Fibroblast of lung (primary cell): ENCODE measurements at regions not wholly inside any gene's neighbourhood (a gene's known extent, or its start where the extent isn't known, plus 50 kb on each side); places are given as distances from the start of the nearest gene placed in this dataset.

ENCODE experiments used
- CTCF ChIP-seq, 2 donors: IDR thresholded peaks in 1 of 2; conservative IDR thresholded peaks in 1 of 2; 1 replicate in 1 of 2; 2 replicates in 1 of 2; pipeline ENCODE4 v1.5.1; 2011 to 2012; ENCODE audit warnings: low read length in 2 of 2, control low read depth in 1 of 2, inconsistent platforms in 1 of 2, low read depth in 1 of 2, mild to moderate bottlenecking in 1 of 2
- EZH2 ChIP-seq: IDR thresholded peaks from 2 replicates; pipeline ENCODE4 v1.5.1; 2012; ENCODE audit warnings: low read length, control low read depth, mild to moderate bottlenecking; ENCODE audit errors: missing control alignments

GRCh38 chr19:29285187-29285687 is 72.3 kb upstream of the UQCRFS1 start:
- TF ChIP-seq CTCF (conservative IDR thresholded peaks at IDR 0.05 in 1 of 2, IDR thresholded peaks at IDR 0.05 in 1 of 2; ENCODE audit: low read depth in 1 of 2, low read length in 2 of 2) (no peak), EZH2 (no peak)
